ENCODE measurements at regions not wholly inside any gene's neighbourhood (a gene's known extent, or its start where the extent isn't known, plus 50 kb on each side); places are given as distances from the start of the nearest gene placed in this dataset.
"Not testable (repeated sequence)": the region's sequence is repeated elsewhere in the genome, so short reads cannot be mapped to it uniquely, and the experiment has no call there.

GRCh38 chr19:27881213-27881612 lies 1331.7 kb downstream of the UQCRFS1 start:
- DNase-seq (ENCODE audit: low spot score), result no peak

- DNase-seq (ENCODE audit: low spot score), result no peak
Measured at GRCh38 chr19:27876976-27877512, 1335.9 kb downstream of the UQCRFS1 start.

- no peak for DNase-seq (ENCODE audit: low spot score)
Measured at GRCh38 chr19:27876489-27876888, 1336.5 kb downstream of the UQCRFS1 start.

GRCh38 chr19:27872370-27872769 lies 1340.6 kb downstream of the UQCRFS1 start:
- DNase-seq (ENCODE audit: low spot score), result no peak

GRCh38 chr19:27870293-27870692 lies 1342.7 kb downstream of the UQCRFS1 start:
- no peak for DNase-seq (ENCODE audit: low spot score)

- no peak for DNase-seq (ENCODE audit: low spot score)
Measured at GRCh38 chr19:27868007-27868406, 1344.9 kb downstream of the UQCRFS1 start.

GRCh38 chr19:27865927-27866777 lies 1346.8 kb downstream of the UQCRFS1 start:
- no peak for DNase-seq (ENCODE audit: low spot score)

- DNase-seq (ENCODE audit: low spot score), result no peak
Measured at GRCh38 chr19:27861411-27861975, 1351.5 kb downstream of the UQCRFS1 start.

GRCh38 chr19:27860309-27860934 lies 1352.5 kb downstream of the UQCRFS1 start:
- DNase-seq (ENCODE audit: low spot score), result no peak

- DNase-seq (ENCODE audit: low spot score), result no peak
Measured at GRCh38 chr19:27859689-27860088, 1353.3 kb downstream of the UQCRFS1 start.

GRCh38 chr19:27858981-27859581 lies 1353.9 kb downstream of the UQCRFS1 start:
- DNase-seq (ENCODE audit: low spot score), result no peak

- DNase-seq (ENCODE audit: low spot score), result not testable (repeated sequence)
Measured at GRCh38 chr19:27852931-27853330, 1360.0 kb downstream of the UQCRFS1 start.

- DNase-seq (ENCODE audit: low spot score), result no peak
Measured at GRCh38 chr19:27851543-27852060, 1361.3 kb downstream of the UQCRFS1 start.

GRCh38 chr19:27851002-27851481 lies 1361.9 kb downstream of the UQCRFS1 start:
- no peak for DNase-seq (ENCODE audit: low spot score)

GRCh38 chr19:27846944-27847343 lies 1366.0 kb downstream of the UQCRFS1 start:
- no peak for DNase-seq (ENCODE audit: low spot score)

GRCh38 chr19:27844261-27844660 lies 1368.7 kb downstream of the UQCRFS1 start:
- DNase-seq (ENCODE audit: low spot score), result no peak

GRCh38 chr19:27843861-27844260 lies 1369.1 kb downstream of the UQCRFS1 start:
- DNase-seq (ENCODE audit: low spot score), result no peak

- DNase-seq (ENCODE audit: low spot score), result no peak
Measured at GRCh38 chr19:27833031-27833430, 1379.9 kb downstream of the UQCRFS1 start.

- DNase-seq (ENCODE audit: low spot score), result no peak
Measured at GRCh38 chr19:27828829-27829228, 1384.1 kb downstream of the UQCRFS1 start.

- no peak for DNase-seq (ENCODE audit: low spot score)
Measured at GRCh38 chr19:27824108-27824507, 1388.8 kb downstream of the UQCRFS1 start.

GRCh38 chr19:27822336-27822735 lies 1390.6 kb downstream of the UQCRFS1 start:
- no peak for DNase-seq (ENCODE audit: low spot score)

GRCh38 chr19:27821418-27822018 lies 1391.4 kb downstream of the UQCRFS1 start:
- DNase-seq (ENCODE audit: low spot score), result no peak
